ENCODE measurements at regions not wholly inside any gene's neighbourhood (a gene's known extent, or its start where the extent isn't known, plus 50 kb on each side); places are given as distances from the start of the nearest gene placed in this dataset.

DNA sequence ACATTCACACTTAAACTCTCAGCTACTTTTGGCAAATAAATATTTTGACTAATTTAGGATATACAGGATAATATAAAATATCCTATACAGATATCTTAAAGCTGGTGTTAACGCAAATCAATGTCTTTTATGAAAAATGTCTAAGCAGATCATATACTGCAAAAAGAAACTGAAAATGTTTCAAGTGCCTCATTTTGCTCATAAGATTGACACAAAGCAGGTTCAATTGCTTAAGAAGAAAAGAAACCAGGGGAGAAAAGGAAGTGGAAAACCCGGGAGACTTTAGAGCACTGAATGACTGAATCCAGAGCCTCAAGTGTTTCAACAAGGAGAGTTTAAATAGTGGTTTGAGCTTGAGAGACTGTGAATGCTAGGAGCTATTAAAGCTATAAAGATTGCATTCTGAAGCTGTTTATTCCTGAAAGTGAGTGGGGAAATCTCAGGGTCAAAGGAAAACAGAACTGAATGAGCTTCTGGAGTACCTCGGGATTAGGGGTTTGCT, 1943.0 kb downstream of the MRPL39 start:
- TF ChIP-seq SP2 (IDR thresholded peaks at IDR 0.05; ENCODE audit: low read length) (no peak), SIN3A (conservative IDR thresholded peaks at IDR 0.05 in 1 of 2, IDR thresholded peaks at IDR 0.05 in 1 of 2; ENCODE audit: low read depth in 1 of 2, low read length in 2 of 2) (no peak), TAF7 (optimal IDR thresholded peaks at IDR 0.05; ENCODE audit: borderline replicate concordance, low read depth, low read length) (no peak), POLR2AphosphoS5 (IDR thresholded peaks at IDR 0.05; ENCODE audit: low read depth, low read length) (no peak), EZH2 (IDR thresholded peaks at IDR 0.05; ENCODE audit: low read depth, low read length, severe bottlenecking) (no peak), BCL11A (IDR thresholded peaks at IDR 0.05; ENCODE audit: low read depth in 2 of 2, low read length in 2 of 2) (no peak), MAFK (IDR thresholded peaks at IDR 0.05; ENCODE audit: low read depth, low read length) (no peak)
- TF ChIP-seq, protein P1, sequence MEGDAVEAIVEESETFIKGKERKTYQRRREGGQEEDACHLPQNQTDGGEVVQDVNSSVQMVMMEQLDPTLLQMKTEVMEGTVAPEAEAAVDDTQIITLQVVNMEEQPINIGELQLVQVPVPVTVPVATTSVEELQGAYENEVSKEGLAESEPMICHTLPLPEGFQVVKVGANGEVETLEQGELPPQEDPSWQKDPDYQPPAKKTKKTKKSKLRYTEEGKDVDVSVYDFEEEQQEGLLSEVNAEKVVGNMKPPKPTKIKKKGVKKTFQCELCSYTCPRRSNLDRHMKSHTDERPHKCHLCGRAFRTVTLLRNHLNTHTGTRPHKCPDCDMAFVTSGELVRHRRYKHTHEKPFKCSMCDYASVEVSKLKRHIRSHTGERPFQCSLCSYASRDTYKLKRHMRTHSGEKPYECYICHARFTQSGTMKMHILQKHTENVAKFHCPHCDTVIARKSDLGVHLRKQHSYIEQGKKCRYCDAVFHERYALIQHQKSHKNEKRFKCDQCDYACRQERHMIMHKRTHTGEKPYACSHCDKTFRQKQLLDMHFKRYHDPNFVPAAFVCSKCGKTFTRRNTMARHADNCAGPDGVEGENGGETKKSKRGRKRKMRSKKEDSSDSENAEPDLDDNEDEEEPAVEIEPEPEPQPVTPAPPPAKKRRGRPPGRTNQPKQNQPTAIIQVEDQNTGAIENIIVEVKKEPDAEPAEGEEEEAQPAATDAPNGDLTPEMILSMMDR (IDR thresholded peaks at IDR 0.05; ENCODE audit: control extremely low read depth in 1 of 3, insufficient read depth in 1 of 3, low read depth in 1 of 3, low read length in 3 of 3) = no peak
- TF ChIP-seq, protein P2, sequence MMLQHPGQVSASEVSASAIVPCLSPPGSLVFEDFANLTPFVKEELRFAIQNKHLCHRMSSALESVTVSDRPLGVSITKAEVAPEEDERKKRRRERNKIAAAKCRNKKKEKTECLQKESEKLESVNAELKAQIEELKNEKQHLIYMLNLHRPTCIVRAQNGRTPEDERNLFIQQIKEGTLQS (IDR thresholded peaks at IDR 0.05; ENCODE audit: insufficient read depth, low read depth, low read length) = no peak
